ENCODE measurements at regions not wholly inside any gene's neighbourhood (a gene's known extent, or its start where the extent isn't known, plus 50 kb on each side); places are given as distances from the start of the nearest gene placed in this dataset.

DNA sequence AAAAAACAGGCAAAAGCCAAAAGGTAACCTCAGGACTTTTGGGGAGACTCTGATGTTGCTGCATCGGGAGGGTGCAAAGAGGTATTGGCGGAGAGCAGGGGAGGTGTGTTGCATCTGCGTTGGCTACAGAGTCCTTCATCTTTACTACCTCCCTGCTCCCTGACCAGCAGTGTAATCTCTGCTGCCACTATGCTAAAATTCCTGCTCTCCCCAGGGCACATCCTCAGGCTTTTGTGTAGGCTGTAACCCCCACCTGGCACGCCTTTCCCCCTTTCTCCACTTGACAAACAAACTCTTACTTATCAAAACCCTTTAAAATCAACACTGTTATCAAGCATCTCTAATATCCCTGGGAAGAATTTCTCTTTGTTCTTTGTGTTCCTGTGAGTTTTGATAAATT is 435.3 kb downstream of the HAPSTR1 start:
- TF ChIP-seq, protein P1, sequence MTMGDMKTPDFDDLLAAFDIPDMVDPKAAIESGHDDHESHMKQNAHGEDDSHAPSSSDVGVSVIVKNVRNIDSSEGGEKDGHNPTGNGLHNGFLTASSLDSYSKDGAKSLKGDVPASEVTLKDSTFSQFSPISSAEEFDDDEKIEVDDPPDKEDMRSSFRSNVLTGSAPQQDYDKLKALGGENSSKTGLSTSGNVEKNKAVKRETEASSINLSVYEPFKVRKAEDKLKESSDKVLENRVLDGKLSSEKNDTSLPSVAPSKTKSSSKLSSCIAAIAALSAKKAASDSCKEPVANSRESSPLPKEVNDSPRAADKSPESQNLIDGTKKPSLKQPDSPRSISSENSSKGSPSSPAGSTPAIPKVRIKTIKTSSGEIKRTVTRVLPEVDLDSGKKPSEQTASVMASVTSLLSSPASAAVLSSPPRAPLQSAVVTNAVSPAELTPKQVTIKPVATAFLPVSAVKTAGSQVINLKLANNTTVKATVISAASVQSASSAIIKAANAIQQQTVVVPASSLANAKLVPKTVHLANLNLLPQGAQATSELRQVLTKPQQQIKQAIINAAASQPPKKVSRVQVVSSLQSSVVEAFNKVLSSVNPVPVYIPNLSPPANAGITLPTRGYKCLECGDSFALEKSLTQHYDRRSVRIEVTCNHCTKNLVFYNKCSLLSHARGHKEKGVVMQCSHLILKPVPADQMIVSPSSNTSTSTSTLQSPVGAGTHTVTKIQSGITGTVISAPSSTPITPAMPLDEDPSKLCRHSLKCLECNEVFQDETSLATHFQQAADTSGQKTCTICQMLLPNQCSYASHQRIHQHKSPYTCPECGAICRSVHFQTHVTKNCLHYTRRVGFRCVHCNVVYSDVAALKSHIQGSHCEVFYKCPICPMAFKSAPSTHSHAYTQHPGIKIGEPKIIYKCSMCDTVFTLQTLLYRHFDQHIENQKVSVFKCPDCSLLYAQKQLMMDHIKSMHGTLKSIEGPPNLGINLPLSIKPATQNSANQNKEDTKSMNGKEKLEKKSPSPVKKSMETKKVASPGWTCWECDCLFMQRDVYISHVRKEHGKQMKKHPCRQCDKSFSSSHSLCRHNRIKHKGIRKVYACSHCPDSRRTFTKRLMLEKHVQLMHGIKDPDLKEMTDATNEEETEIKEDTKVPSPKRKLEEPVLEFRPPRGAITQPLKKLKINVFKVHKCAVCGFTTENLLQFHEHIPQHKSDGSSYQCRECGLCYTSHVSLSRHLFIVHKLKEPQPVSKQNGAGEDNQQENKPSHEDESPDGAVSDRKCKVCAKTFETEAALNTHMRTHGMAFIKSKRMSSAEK (CRISPR knock-in tag; IDR thresholded peaks at IDR 0.05; ENCODE audit: borderline replicate concordance) = no peak
- TF ChIP-seq NR1H2 (CRISPR knock-in tag; IDR thresholded peaks at IDR 0.05) (no peak), TEAD4 (CRISPR knock-in tag; IDR thresholded peaks at IDR 0.05) (no peak), NFE2L1 (CRISPR knock-in tag; IDR thresholded peaks at IDR 0.05) (no peak), TEAD1 (CRISPR knock-in tag; IDR thresholded peaks at IDR 0.05) (no peak), NFYB (CRISPR knock-in tag; conservative IDR thresholded peaks at IDR 0.05; ENCODE audit: low read depth) (no peak), FOXP1 (CRISPR knock-in tag; IDR thresholded peaks at IDR 0.05; ENCODE audit: borderline replicate concordance) (no peak), CREB1 (CRISPR knock-in tag; IDR thresholded peaks at IDR 0.05) (no peak)
- TF ChIP-seq, protein P2, sequence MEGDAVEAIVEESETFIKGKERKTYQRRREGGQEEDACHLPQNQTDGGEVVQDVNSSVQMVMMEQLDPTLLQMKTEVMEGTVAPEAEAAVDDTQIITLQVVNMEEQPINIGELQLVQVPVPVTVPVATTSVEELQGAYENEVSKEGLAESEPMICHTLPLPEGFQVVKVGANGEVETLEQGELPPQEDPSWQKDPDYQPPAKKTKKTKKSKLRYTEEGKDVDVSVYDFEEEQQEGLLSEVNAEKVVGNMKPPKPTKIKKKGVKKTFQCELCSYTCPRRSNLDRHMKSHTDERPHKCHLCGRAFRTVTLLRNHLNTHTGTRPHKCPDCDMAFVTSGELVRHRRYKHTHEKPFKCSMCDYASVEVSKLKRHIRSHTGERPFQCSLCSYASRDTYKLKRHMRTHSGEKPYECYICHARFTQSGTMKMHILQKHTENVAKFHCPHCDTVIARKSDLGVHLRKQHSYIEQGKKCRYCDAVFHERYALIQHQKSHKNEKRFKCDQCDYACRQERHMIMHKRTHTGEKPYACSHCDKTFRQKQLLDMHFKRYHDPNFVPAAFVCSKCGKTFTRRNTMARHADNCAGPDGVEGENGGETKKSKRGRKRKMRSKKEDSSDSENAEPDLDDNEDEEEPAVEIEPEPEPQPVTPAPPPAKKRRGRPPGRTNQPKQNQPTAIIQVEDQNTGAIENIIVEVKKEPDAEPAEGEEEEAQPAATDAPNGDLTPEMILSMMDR (IDR thresholded peaks at IDR 0.05) = no peak
- TF ChIP-seq, protein P3, sequence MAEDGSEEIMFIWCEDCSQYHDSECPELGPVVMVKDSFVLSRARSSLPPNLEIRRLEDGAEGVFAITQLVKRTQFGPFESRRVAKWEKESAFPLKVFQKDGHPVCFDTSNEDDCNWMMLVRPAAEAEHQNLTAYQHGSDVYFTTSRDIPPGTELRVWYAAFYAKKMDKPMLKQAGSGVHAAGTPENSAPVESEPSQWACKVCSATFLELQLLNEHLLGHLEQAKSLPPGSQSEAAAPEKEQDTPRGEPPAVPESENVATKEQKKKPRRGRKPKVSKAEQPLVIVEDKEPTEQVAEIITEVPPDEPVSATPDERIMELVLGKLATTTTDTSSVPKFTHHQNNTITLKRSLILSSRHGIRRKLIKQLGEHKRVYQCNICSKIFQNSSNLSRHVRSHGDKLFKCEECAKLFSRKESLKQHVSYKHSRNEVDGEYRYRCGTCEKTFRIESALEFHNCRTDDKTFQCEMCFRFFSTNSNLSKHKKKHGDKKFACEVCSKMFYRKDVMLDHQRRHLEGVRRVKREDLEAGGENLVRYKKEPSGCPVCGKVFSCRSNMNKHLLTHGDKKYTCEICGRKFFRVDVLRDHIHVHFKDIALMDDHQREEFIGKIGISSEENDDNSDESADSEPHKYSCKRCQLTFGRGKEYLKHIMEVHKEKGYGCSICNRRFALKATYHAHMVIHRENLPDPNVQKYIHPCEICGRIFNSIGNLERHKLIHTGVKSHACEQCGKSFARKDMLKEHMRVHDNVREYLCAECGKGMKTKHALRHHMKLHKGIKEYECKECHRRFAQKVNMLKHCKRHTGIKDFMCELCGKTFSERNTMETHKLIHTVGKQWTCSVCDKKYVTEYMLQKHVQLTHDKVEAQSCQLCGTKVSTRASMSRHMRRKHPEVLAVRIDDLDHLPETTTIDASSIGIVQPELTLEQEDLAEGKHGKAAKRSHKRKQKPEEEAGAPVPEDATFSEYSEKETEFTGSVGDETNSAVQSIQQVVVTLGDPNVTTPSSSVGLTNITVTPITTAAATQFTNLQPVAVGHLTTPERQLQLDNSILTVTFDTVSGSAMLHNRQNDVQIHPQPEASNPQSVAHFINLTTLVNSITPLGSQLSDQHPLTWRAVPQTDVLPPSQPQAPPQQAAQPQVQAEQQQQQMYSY (CRISPR knock-in tag; IDR thresholded peaks at IDR 0.05) = no peak
- TF ChIP-seq, protein P4, sequence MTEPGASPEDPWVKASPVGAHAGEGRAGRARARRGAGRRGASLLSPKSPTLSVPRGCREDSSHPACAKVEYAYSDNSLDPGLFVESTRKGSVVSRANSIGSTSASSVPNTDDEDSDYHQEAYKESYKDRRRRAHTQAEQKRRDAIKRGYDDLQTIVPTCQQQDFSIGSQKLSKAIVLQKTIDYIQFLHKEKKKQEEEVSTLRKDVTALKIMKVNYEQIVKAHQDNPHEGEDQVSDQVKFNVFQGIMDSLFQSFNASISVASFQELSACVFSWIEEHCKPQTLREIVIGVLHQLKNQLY (CRISPR knock-in tag; IDR thresholded peaks at IDR 0.05) = no peak

Data from WTC11 (cell line).